Natural killer cell (primary cell): ENCODE measurements at regions not wholly inside any gene's neighbourhood (a gene's known extent, or its start where the extent isn't known, plus 50 kb on each side); places are given as distances from the start of the nearest gene placed in this dataset.

ENCODE experiments used
- ATAC-seq, 3 donors: fragments of 150-1000 bp in 2 of 3; fragments of 200-7000 bp in 1 of 3; cut with Tn5 transposase; 1 replicate in 1 of 3; 2 replicates in 2 of 3; pipeline ENCODE4 v1.10.0; 2021; ENCODE audit warnings: mild to moderate bottlenecking in 2 of 3, moderate library complexity in 2 of 3
- DNase-seq, 2 donors: peaks; one replicate each; pipeline versions ENCODE4 v3.0.0 to v3.0.0-alpha.2; 2013 to 2021; ENCODE audit warnings: mixed read lengths in 1 of 2
- H3K27ac ChIP-seq: one replicate; pipeline ENCODE4 v1.5.1; 2013; ENCODE audit warnings: mild to moderate bottlenecking, low read length
- H3K27me3 ChIP-seq: one replicate; pipeline ENCODE4 v1.6.1; 2013; ENCODE audit warnings: low read length; ENCODE audit not compliant: control insufficient read depth, insufficient read depth
- H3K36me3 ChIP-seq: one replicate; pipeline ENCODE4 v1.6.1; 2013; ENCODE audit warnings: low read length; ENCODE audit not compliant: control insufficient read depth, insufficient read depth
- H3K4me1 ChIP-seq: one replicate; pipeline ENCODE4 v1.6.1; 2013; ENCODE audit warnings: low read length; ENCODE audit not compliant: control insufficient read depth, insufficient read depth
- H3K4me3 ChIP-seq: one replicate; pipeline ENCODE4 v1.5.1; 2013; ENCODE audit warnings: low read length
- H3K9me3 ChIP-seq: one replicate; pipeline ENCODE4 v1.6.1; 2013; ENCODE audit warnings: low read length; ENCODE audit not compliant: control insufficient read depth, insufficient read depth
- H3K27ac Mint-ChIP-seq, 2 donors: one replicate each; pipeline ENCODE4 v1.8.0; 2022; ENCODE audit warnings: mild to moderate bottlenecking in 2 of 2, mixed read lengths in 2 of 2, moderate library complexity in 1 of 2
- H3K27me3 Mint-ChIP-seq, 2 donors: one replicate each; pipeline ENCODE4 v1.8.0; 2022; ENCODE audit warnings: low read depth in 2 of 2, mixed read lengths in 2 of 2
- H3K36me3 Mint-ChIP-seq: one replicate; pipeline ENCODE4 v1.8.0; 2022; ENCODE audit warnings: mixed read lengths
- H3K4me1 Mint-ChIP-seq, 2 donors: one replicate each; pipeline ENCODE4 v1.8.0; 2022; ENCODE audit warnings: mixed read lengths in 2 of 2
- H3K4me3 Mint-ChIP-seq: one replicate; pipeline ENCODE4 v1.8.0; 2022; ENCODE audit warnings: mild to moderate bottlenecking, moderate library complexity, mixed read lengths
- H3K9me3 Mint-ChIP-seq, 2 donors: one replicate each; pipeline ENCODE4 v1.8.0; 2022; ENCODE audit warnings: mixed read lengths in 2 of 2
- WGBS: methylation state at CpG from one replicate; pipeline ENCODE4 v1.1.7; 2013; ENCODE audit warnings: missing lambda C conversion rate; ENCODE audit not compliant: insufficient coverage; 5-methylcytosine and 5-hydroxymethylcytosine counted together
- intact Hi-C: fragments of 100-400 bp; cut with micrococcal nuclease; formaldehyde crosslinking; loops from one replicate; pipeline ENCODE4 v1.14.2; 2022
- TF ChIP-seq, protein P1 (sequence below): fragments of 200-600 bp; IDR thresholded peaks from one replicate; pipeline ENCODE4 v1.8.0; 2022; ENCODE audit warnings: antibody characterized with exemption

DNA sequence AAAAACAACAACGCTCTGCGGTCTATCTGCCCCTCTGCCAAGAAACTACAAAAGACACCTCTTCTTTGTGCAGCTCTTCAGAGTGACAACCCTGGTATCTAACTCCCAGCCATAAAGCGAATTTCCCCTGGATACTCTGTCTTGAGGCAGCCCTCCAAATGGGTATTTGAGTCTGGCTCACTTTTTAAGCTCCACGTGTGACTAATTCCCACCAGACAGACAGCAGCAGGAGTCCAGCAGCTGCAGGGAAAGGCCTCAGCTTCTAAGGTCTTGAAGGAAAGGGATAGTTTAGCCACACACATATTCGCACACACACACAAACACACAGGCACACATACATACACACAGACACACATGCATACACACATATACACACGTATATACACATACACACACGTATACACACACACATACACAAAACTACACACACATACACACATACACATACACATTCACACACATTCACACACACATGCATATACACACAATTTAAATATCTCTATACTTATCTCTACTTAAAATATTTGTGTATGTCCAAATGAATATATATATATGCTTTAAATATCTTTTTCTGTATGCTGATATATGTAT lies 188.8 kb downstream of the TSHZ3 start:
- Histone ChIP-seq H3K9me3 (no peaks in the 10 kb centered on the region), H3K27ac (no peak overlapping the region), H3K27me3 (no peaks in the 10 kb centered on the region), H3K4me3 (no peak overlapping the region), H3K4me1 (no peaks in the 10 kb centered on the region), H3K36me3 (no peaks in the 10 kb centered on the region)
- Mint-ChIP-seq H3K36me3 (no peaks in the 10 kb centered on the region), H3K27me3 (peaks cover 14 to 31% of the 10 kb centered on the region in 2 donors), H3K27ac (no peak overlapping the region), H3K9me3 (no peaks in the 10 kb centered on the region), H3K4me3 (no peak overlapping the region), H3K4me1 (no peaks in the 10 kb centered on the region)
- TF ChIP-seq, protein P1, sequence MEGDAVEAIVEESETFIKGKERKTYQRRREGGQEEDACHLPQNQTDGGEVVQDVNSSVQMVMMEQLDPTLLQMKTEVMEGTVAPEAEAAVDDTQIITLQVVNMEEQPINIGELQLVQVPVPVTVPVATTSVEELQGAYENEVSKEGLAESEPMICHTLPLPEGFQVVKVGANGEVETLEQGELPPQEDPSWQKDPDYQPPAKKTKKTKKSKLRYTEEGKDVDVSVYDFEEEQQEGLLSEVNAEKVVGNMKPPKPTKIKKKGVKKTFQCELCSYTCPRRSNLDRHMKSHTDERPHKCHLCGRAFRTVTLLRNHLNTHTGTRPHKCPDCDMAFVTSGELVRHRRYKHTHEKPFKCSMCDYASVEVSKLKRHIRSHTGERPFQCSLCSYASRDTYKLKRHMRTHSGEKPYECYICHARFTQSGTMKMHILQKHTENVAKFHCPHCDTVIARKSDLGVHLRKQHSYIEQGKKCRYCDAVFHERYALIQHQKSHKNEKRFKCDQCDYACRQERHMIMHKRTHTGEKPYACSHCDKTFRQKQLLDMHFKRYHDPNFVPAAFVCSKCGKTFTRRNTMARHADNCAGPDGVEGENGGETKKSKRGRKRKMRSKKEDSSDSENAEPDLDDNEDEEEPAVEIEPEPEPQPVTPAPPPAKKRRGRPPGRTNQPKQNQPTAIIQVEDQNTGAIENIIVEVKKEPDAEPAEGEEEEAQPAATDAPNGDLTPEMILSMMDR: no peak
- no peak for ATAC-seq
- no peak for DNase-seq
- 91% methylated on average over 7 of the region's 7 CpGs for WGBS
- intact Hi-C loops: no loop called here

DNA sequence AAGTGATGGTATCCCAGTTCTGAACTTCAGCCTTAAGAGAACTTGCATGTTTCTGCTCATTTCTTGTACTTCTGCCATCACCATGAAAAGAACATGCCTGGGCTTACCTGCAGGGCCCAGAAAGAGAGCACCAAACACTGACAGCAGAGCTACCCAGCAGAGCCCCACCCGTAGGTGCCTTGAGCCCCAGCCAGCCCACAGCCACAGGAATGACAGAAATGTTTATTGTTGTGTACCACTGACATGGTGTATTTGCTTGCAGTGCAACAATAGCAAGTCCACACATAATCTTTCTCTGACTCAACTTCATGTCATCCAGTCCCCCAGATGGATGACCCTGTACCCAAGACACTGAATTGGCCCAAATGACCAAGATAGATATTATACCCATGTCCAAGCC lies 195.2 kb downstream of the TSHZ3 start:
- Histone ChIP-seq H3K9me3 (no peaks in the 10 kb centered on the region), H3K4me3 (no peak overlapping the region), H3K4me1 (no peaks in the 10 kb centered on the region), H3K36me3 (no peaks in the 10 kb centered on the region), H3K27me3 (no peaks in the 10 kb centered on the region), H3K27ac (no peak overlapping the region)
- no peak for DNase-seq
- TF ChIP-seq, protein P1: no peak
- Mint-ChIP-seq H3K27ac (no peak overlapping the region), H3K9me3 (no peaks in the 10 kb centered on the region), H3K4me1 (no peaks in the 10 kb centered on the region), H3K4me3 (no peak overlapping the region), H3K27me3 (no peaks in the 10 kb centered on the region), H3K36me3 (no peaks in the 10 kb centered on the region)
- WGBS: 83% methylated on average over 1 of the region's 1 CpG
- ATAC-seq: no peak
- intact Hi-C loops: no loop called here

- TF ChIP-seq, protein P1: no peak
- no peak for ATAC-seq
- H3K27ac ChIP-seq: no peak overlapping the region
- Mint-ChIP-seq H3K4me3 (no peak overlapping the region), H3K9me3 (no peaks in the 10 kb centered on the region), H3K27ac (no peak overlapping the region), H3K27me3 (no peaks in the 10 kb centered on the region), H3K36me3 (no peaks in the 10 kb centered on the region), H3K4me1 (no peaks in the 10 kb centered on the region)
- H3K4me3 ChIP-seq: no peak overlapping the region
- H3K27me3 ChIP-seq: no peaks in the 10 kb centered on the region
- H3K9me3 ChIP-seq: no peaks in the 10 kb centered on the region
- intact Hi-C loops: no loop called here
- no peak for DNase-seq
- no peaks in the 10 kb centered on the region for H3K36me3 ChIP-seq
- H3K4me1 ChIP-seq: no peaks in the 10 kb centered on the region
- WGBS: 100% methylated on average over 2 of the region's 3 CpGs
These were observed 196.3 kb downstream of the TSHZ3 start for GRCh38 chr19:31152906-31153305.

DNA sequence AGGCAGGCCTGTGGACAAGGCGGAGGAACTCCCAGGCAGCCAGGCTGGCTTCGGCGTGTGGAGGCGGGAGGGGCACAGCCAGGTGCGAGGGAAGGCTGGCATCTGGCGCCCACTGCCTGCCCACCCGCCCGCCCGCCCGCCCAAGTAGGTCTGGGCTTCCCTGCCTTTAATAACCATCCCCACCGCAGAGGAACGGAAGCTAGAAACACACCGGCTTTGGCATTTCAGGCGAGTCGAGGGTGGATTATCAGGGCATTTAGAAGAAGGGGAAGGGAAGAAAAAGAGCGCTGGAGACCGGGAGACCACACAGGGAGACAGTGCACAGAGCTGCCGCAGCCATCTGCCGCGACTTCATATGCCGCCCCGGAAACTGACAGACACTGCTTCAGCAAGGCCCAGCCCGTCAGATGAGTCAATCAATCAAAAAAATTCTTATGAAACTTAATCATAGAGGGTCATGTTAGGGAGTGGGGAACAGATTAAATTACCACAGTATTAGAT lies 199.7 kb downstream of the TSHZ3 start:
- Mint-ChIP-seq H3K27me3 (no peaks in the 10 kb centered on the region), H3K9me3 (no peaks in the 10 kb centered on the region), H3K36me3 (no peaks in the 10 kb centered on the region), H3K4me1 (no peaks in the 10 kb centered on the region), H3K27ac (no peak overlapping the region), H3K4me3 (no peak overlapping the region)
- ATAC-seq (no peak), DNase-seq (no peak)
- H3K4me3 ChIP-seq: no peak overlapping the region
- no peaks in the 10 kb centered on the region for H3K9me3 ChIP-seq
- intact Hi-C loops: no loop called here
- no peaks in the 10 kb centered on the region for H3K4me1 ChIP-seq
- TF ChIP-seq, protein P1: no peak
- 95% methylated on average over 17 of the region's 23 CpGs for WGBS
- H3K36me3 ChIP-seq: no peaks in the 10 kb centered on the region
- no peaks in the 10 kb centered on the region for H3K27me3 ChIP-seq
- no peak overlapping the region for H3K27ac ChIP-seq
